Nephron progenitor cell (in vitro differentiated cells): ENCODE measurements at regions not wholly inside any gene's neighbourhood (a gene's known extent, or its start where the extent isn't known, plus 50 kb on each side); places are given as distances from the start of the nearest gene placed in this dataset.

Experiments
- DNase-seq: peaks from one replicate; pipeline ENCODE4 v3.0.0; 2021
- H3K27ac Mint-ChIP-seq: 2 replicates; pipeline ENCODE4 v1.8.0; 2021; ENCODE audit warnings: mild to moderate bottlenecking, moderate library complexity, mixed read lengths
- H3K27me3 Mint-ChIP-seq: 2 replicates; pipeline ENCODE4 v1.8.0; 2021; ENCODE audit warnings: mild to moderate bottlenecking, low read depth, mixed read lengths; ENCODE audit not compliant: poor library complexity
- H3K36me3 Mint-ChIP-seq: 2 replicates; pipeline ENCODE4 v1.8.0; 2021; ENCODE audit warnings: low read depth, mixed read lengths
- H3K4me1 Mint-ChIP-seq: 2 replicates; pipeline ENCODE4 v1.8.0; 2021; ENCODE audit warnings: mixed read lengths
- H3K4me3 Mint-ChIP-seq: 2 replicates; pipeline ENCODE4 v1.8.0; 2021; ENCODE audit warnings: mild to moderate bottlenecking, moderate library complexity, mixed read lengths
- H3K9me3 Mint-ChIP-seq: 2 replicates; pipeline ENCODE4 v1.8.0; 2021; ENCODE audit warnings: mild to moderate bottlenecking, moderate library complexity, mixed read lengths
- CTCF ChIP-seq: fragments of 200-600 bp; sonication (generic); IDR thresholded peaks from 2 replicates; pipeline ENCODE4 v1.5.0; 2021; ENCODE audit warnings: antibody characterized with exemption

GRCh38 chr4:123561525-123561924, 164.9 kb downstream of the SPRY1 start:
- no peak overlapping the region for H3K4me3 Mint-ChIP-seq
- H3K27ac Mint-ChIP-seq: no peak overlapping the region
- H3K27me3 Mint-ChIP-seq: no peaks in the 10 kb centered on the region
- peaks cover 17% of the 10 kb centered on the region for H3K36me3 Mint-ChIP-seq
- peaks cover 14% of the 10 kb centered on the region for H3K9me3 Mint-ChIP-seq
- DNase-seq: no peak
- H3K4me1 Mint-ChIP-seq: peaks cover 51% of the 10 kb centered on the region
- TF ChIP-seq CTCF: no peak

GRCh38 chr4:123562994-123563750, 166.6 kb downstream of the SPRY1 start:
- Mint-ChIP-seq H3K27me3 (no peaks in the 10 kb centered on the region), H3K4me3 (no peak overlapping the region), H3K36me3 (peaks cover 34% of the 10 kb centered on the region), H3K27ac (no peak overlapping the region), H3K4me1 (peaks cover 39% of the 10 kb centered on the region), H3K9me3 (peaks cover 31% of the 10 kb centered on the region)
- no peak for DNase-seq
- no peak for TF ChIP-seq CTCF

- peaks cover 37% of the 10 kb centered on the region for H3K36me3 Mint-ChIP-seq
- peaks cover 41% of the 10 kb centered on the region for H3K9me3 Mint-ChIP-seq
- TF ChIP-seq CTCF: peak; percentile 60
- H3K27me3 Mint-ChIP-seq: no peaks in the 10 kb centered on the region
- H3K4me3 Mint-ChIP-seq: no peak overlapping the region
- no peak overlapping the region for H3K27ac Mint-ChIP-seq
- peak; percentile 16 for DNase-seq
- H3K4me1 Mint-ChIP-seq: peaks cover 25% of the 10 kb centered on the region
These were observed 168.3 kb downstream of the SPRY1 start for GRCh38 chr4:123564758-123565346.

GRCh38 chr4:123568936-123569335, 172.3 kb downstream of the SPRY1 start:
- H3K27me3 Mint-ChIP-seq: peaks cover 1% of the 10 kb centered on the region
- no peak for TF ChIP-seq CTCF
- H3K4me3 Mint-ChIP-seq: no peak overlapping the region
- no peak for DNase-seq
- H3K4me1 Mint-ChIP-seq: peaks cover 16% of the 10 kb centered on the region
- peaks cover 44% of the 10 kb centered on the region for H3K9me3 Mint-ChIP-seq
- no peak overlapping the region for H3K27ac Mint-ChIP-seq
- H3K36me3 Mint-ChIP-seq: peaks cover 32% of the 10 kb centered on the region

GRCh38 chr4:123569541-123569940, 172.9 kb downstream of the SPRY1 start:
- Mint-ChIP-seq H3K4me1 (peaks cover 15% of the 10 kb centered on the region), H3K36me3 (peaks cover 32% of the 10 kb centered on the region), H3K9me3 (peaks cover 44% of the 10 kb centered on the region), H3K27me3 (peaks cover 4% of the 10 kb centered on the region), H3K27ac (no peak overlapping the region), H3K4me3 (no peak overlapping the region)
- DNase-seq: no peak
- no peak for TF ChIP-seq CTCF
